DND-41 (cell line): ENCODE measurements at regions not wholly inside any gene's neighbourhood (a gene's known extent, or its start where the extent isn't known, plus 50 kb on each side); places are given as distances from the start of the nearest gene placed in this dataset.

Experiments
- EZH2 ChIP-seq: IDR thresholded peaks from 3 replicates; pipeline ENCODE4 v1.6.1; 2012; ENCODE audit warnings: borderline replicate concordance, low read depth, mild to moderate bottlenecking, moderate library complexity, low read length, inconsistent platforms; ENCODE audit not compliant: severe bottlenecking
- TF ChIP-seq, protein P1 (sequence below): IDR thresholded peaks from 2 replicates; pipeline ENCODE4 v1.5.1; 2012; ENCODE audit warnings: borderline replicate concordance, low read length, moderate library complexity, mild to moderate bottlenecking; ENCODE audit not compliant: poor library complexity, severe bottlenecking; ENCODE audit errors: extremely low read depth

- TF ChIP-seq, protein P1, sequence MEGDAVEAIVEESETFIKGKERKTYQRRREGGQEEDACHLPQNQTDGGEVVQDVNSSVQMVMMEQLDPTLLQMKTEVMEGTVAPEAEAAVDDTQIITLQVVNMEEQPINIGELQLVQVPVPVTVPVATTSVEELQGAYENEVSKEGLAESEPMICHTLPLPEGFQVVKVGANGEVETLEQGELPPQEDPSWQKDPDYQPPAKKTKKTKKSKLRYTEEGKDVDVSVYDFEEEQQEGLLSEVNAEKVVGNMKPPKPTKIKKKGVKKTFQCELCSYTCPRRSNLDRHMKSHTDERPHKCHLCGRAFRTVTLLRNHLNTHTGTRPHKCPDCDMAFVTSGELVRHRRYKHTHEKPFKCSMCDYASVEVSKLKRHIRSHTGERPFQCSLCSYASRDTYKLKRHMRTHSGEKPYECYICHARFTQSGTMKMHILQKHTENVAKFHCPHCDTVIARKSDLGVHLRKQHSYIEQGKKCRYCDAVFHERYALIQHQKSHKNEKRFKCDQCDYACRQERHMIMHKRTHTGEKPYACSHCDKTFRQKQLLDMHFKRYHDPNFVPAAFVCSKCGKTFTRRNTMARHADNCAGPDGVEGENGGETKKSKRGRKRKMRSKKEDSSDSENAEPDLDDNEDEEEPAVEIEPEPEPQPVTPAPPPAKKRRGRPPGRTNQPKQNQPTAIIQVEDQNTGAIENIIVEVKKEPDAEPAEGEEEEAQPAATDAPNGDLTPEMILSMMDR: no peak
- TF ChIP-seq EZH2: no peak
Measured at GRCh38 chr4:24056289-24056688, 166.4 kb upstream of the PPARGC1A start.
